ENCODE measurements at regions not wholly inside any gene's neighbourhood (a gene's known extent, or its start where the extent isn't known, plus 50 kb on each side); places are given as distances from the start of the nearest gene placed in this dataset.

DNA sequence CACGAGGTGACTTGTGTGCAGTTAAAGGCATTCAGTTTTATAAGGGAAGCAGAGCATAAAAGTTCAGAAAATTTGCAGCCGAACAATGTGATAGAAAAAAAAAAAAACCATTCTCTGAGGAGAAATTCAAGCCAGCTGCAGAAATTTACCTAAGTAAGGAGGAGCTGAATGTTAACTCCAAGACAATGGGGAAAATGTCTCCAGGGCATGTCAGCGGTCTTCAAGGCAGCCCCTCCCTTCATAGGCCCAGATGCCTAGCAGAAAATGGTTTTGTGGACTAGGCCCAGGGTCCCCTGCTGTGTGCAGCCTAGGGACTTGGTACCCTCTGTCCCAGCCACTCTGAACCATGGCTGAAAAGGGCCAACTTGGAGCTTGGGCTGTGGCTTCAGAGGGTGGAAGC lies 1764.0 kb downstream of the C4orf33 start:
- no peak for DNase-seq
- no peaks in the 10 kb centered on the region for H3K36me3 Mint-ChIP-seq (ENCODE audit: low read depth)
- H3K27me3 Mint-ChIP-seq (ENCODE audit: insufficient read depth): no peaks in the 10 kb centered on the region
- no peaks in the 10 kb centered on the region for H3K4me1 Mint-ChIP-seq (ENCODE audit: low read depth)
- H3K27ac Mint-ChIP-seq: no peak overlapping the region
- TF ChIP-seq, protein P1, sequence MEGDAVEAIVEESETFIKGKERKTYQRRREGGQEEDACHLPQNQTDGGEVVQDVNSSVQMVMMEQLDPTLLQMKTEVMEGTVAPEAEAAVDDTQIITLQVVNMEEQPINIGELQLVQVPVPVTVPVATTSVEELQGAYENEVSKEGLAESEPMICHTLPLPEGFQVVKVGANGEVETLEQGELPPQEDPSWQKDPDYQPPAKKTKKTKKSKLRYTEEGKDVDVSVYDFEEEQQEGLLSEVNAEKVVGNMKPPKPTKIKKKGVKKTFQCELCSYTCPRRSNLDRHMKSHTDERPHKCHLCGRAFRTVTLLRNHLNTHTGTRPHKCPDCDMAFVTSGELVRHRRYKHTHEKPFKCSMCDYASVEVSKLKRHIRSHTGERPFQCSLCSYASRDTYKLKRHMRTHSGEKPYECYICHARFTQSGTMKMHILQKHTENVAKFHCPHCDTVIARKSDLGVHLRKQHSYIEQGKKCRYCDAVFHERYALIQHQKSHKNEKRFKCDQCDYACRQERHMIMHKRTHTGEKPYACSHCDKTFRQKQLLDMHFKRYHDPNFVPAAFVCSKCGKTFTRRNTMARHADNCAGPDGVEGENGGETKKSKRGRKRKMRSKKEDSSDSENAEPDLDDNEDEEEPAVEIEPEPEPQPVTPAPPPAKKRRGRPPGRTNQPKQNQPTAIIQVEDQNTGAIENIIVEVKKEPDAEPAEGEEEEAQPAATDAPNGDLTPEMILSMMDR (IDR thresholded peaks at IDR 0.05): no peak
- H3K9me3 Mint-ChIP-seq: peaks cover 26% of the 10 kb centered on the region
- H3K4me3 Mint-ChIP-seq: no peak overlapping the region

DNA sequence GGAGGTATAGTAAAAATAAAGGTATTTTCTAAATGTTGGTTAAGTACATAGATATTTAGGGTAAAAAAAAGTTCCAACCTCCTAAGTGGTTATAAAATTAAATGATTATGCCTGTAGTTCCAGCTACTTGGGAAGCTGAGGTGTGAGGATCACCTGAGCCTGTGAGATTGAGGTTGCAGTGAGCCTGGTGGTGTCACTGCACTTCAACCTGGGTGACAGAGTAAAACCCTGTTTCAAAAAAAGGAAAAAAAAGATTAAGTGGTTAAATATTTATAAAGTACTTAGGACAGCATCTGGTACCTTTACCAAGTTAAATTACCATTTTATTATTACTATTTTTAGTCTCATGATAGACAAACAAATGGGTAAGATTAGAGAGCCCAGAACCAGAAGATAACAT lies 1801.0 kb downstream of the C4orf33 start:
- Mint-ChIP-seq H3K4me1 (ENCODE audit: low read depth) (no peaks in the 10 kb centered on the region), H3K4me3 (no peak overlapping the region), H3K27me3 (ENCODE audit: insufficient read depth) (no peaks in the 10 kb centered on the region; the same call in 1 of the 2 replicates), H3K36me3 (ENCODE audit: low read depth) (no peaks in the 10 kb centered on the region), H3K9me3 (peaks cover 5% of the 10 kb centered on the region; the same call in 1 of the 2 replicates), H3K27ac (no peak overlapping the region)
- no peak for DNase-seq
- TF ChIP-seq, protein P1 (IDR thresholded peaks at IDR 0.05): no peak

DNA sequence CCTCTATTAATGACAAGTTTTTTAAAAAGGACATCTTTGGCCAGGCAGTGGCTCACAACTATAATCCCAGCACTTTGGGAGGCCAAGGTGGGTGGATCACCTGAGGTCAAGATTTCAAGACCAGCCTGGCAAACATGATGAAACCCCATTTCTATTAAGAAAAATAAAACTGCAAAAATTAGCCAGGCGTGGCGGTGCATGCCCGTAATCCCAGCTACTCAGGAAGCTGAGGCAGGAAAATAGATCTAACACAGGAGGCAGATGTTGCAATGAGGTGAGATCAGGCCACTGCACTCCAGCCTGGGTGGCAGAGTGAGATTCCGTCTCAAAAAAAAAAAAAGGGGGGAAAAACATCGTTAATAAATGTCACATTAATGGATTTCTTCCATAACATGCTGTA lies 1805.4 kb downstream of the C4orf33 start:
- no peak overlapping the region for H3K4me3 Mint-ChIP-seq
- no peaks in the 10 kb centered on the region; the same call in 1 of the 2 replicates for H3K27me3 Mint-ChIP-seq (ENCODE audit: insufficient read depth)
- no peak overlapping the region for H3K27ac Mint-ChIP-seq
- peaks cover 6% of the 10 kb centered on the region; the same call in 1 of the 2 replicates for H3K9me3 Mint-ChIP-seq
- H3K4me1 Mint-ChIP-seq (ENCODE audit: low read depth): no peaks in the 10 kb centered on the region
- TF ChIP-seq, protein P1 (IDR thresholded peaks at IDR 0.05): no peak
- no peaks in the 10 kb centered on the region for H3K36me3 Mint-ChIP-seq (ENCODE audit: low read depth)
- DNase-seq: no peak

DNA sequence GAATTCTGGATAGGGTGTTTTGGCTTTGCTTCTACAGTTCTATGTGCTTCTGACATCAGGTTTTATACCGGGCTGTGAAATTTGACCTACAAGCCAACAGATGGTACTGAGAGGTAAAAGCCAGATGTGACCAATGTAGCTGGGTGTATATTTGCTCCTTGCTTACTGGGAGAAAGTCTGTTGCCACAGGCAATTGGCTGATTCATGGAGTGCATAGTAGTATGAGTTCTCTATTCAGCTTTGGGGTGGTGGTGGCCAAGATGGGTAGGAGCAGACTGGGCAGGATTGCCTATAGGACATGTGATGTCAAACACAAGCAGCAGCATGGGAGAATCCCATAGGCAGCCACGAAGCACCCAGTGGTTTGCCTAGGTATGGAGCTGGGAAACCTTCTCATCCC lies 1827.0 kb downstream of the C4orf33 start:
- Mint-ChIP-seq H3K27me3 (ENCODE audit: insufficient read depth) (no peaks in the 10 kb centered on the region), H3K9me3 (peaks cover 37% of the 10 kb centered on the region), H3K27ac (no peak overlapping the region), H3K4me3 (no peak overlapping the region), H3K4me1 (ENCODE audit: low read depth) (no peaks in the 10 kb centered on the region), H3K36me3 (ENCODE audit: low read depth) (no peaks in the 10 kb centered on the region)
- DNase-seq: no peak
- TF ChIP-seq, protein P1 (IDR thresholded peaks at IDR 0.05): no peak

DNA sequence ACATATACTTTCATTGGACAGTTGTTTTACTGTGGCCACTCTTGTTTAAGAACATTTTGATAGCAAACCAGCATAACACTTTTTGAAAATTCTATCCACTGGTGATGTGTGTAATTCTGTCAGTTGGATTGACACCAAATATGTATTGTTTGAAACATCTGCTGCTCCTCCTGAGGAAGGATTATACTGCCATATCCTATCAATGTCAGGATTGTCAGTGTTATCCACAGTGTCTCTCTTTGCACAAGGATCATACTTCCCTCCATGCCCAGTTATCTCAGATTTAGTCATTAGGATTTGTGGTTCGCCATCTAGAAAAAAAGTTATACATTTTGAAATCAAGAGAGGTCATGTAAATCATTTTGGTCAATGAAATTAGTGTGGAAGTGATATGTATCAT lies 1859.6 kb downstream of the C4orf33 start:
- H3K9me3 Mint-ChIP-seq: peaks cover 11% of the 10 kb centered on the region
- H3K36me3 Mint-ChIP-seq (ENCODE audit: low read depth): peaks cover 4% of the 10 kb centered on the region; the same call in 1 of the 2 replicates
- no peaks in the 10 kb centered on the region for H3K4me1 Mint-ChIP-seq (ENCODE audit: low read depth)
- TF ChIP-seq, protein P1 (IDR thresholded peaks at IDR 0.05): no peak
- no peak overlapping the region for H3K4me3 Mint-ChIP-seq
- no peak overlapping the region for H3K27ac Mint-ChIP-seq
- no peak for DNase-seq
- H3K27me3 Mint-ChIP-seq (ENCODE audit: insufficient read depth): no peaks in the 10 kb centered on the region

DNA sequence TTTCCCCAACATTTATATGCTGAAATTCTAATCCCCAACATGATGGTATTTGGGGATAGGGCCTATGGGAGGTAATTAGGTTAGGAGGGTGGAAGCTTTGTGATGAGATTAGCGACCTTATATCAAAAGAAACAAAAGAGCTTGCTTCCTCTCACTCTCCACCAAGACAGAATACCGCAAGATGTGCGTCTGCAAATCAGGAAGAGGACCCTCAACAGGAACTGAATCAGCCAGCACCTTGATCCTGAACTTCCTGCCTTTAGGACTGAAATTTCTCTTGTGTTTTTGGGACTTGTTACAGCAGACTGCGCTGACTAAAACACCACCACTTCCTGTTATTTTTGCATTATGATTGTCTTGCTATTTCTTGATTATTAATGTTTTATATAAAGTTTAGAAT lies 1889.4 kb downstream of the C4orf33 start:
- Mint-ChIP-seq H3K9me3 (peaks cover 19% of the 10 kb centered on the region), H3K27ac (no peak overlapping the region), H3K4me1 (ENCODE audit: low read depth) (no peaks in the 10 kb centered on the region), H3K36me3 (ENCODE audit: low read depth) (peaks cover 4% of the 10 kb centered on the region; the same call in 1 of the 2 replicates), H3K4me3 (no peak overlapping the region), H3K27me3 (ENCODE audit: insufficient read depth) (no peaks in the 10 kb centered on the region)
- DNase-seq: no peak
- TF ChIP-seq, protein P1 (IDR thresholded peaks at IDR 0.05): no peak
